ENCODE measurements at regions not wholly inside any gene's neighbourhood (a gene's known extent, or its start where the extent isn't known, plus 50 kb on each side); places are given as distances from the start of the nearest gene placed in this dataset.

DNA sequence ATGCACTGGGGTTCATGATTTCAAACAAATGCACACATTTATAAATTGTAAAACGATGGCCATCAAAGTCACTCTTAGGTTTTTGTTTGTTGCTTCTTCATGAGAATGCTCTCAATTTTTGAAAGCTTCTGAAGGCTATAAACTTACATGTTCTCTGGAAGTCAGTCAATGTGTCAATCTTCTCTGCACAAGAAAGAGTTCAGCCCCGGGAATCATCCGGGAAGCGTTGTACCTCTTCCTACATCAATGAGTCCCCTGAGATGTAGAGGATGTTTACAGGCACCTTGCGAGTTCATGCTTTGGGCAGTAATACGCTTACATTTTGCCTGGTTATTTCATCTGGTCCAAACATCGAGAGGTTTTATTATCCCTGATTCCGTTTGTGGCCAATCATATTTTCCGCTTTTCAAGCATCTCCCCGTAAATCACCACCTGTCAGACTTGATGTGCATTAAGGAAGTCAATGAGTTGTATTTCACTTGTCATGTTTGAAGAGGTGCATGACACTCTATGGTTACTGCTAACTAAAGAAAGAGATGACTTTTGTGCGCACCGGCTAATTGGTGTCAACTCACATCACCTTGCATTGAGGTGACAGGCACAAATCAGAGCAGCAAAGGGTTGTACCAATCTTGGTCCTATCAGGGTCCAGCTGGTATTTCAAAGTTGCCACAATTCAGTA is 750.7 kb downstream of the SORCS3 start:
- Histone ChIP-seq H3K27me3 (no peaks in the 10 kb centered on the region), H3K4me1 (no peaks in the 10 kb centered on the region), H3K36me3 (no peaks in the 10 kb centered on the region), H3K9me3 (no peaks in the 10 kb centered on the region), H3K4me3 (ENCODE audit: low read depth, low read length) (no peak overlapping the region)
- no peak for DNase-seq
- TF ChIP-seq, protein P1, sequence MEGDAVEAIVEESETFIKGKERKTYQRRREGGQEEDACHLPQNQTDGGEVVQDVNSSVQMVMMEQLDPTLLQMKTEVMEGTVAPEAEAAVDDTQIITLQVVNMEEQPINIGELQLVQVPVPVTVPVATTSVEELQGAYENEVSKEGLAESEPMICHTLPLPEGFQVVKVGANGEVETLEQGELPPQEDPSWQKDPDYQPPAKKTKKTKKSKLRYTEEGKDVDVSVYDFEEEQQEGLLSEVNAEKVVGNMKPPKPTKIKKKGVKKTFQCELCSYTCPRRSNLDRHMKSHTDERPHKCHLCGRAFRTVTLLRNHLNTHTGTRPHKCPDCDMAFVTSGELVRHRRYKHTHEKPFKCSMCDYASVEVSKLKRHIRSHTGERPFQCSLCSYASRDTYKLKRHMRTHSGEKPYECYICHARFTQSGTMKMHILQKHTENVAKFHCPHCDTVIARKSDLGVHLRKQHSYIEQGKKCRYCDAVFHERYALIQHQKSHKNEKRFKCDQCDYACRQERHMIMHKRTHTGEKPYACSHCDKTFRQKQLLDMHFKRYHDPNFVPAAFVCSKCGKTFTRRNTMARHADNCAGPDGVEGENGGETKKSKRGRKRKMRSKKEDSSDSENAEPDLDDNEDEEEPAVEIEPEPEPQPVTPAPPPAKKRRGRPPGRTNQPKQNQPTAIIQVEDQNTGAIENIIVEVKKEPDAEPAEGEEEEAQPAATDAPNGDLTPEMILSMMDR (IDR thresholded peaks at IDR 0.05; ENCODE audit: low read depth, low read length): no peak

DNA sequence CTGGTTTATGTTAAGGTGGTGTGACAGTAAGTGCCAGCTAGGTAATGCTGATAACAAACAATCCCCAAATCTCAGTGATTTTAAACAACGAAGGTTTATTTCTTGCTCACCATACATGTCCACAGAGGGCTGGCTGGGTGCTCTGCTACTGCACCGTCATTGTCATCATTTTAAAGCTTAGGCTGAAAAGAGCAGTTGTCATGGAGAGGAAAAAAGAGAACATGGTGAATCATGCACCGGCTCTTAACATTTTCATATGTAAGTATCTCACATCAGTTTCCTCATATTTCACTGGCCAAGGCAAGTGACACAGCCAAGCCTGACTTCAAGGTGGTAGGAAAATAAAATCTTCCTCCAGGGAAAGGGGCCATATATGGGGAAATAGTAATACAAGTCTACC is 746.9 kb downstream of the SORCS3 start:
- no peak for DNase-seq
- Histone ChIP-seq H3K4me1 (no peaks in the 10 kb centered on the region), H3K4me3 (ENCODE audit: low read depth, low read length) (no peak overlapping the region), H3K36me3 (no peaks in the 10 kb centered on the region), H3K27me3 (no peaks in the 10 kb centered on the region), H3K9me3 (no peaks in the 10 kb centered on the region)
- TF ChIP-seq, protein P1 (IDR thresholded peaks at IDR 0.05; ENCODE audit: low read depth, low read length): no peak

DNA sequence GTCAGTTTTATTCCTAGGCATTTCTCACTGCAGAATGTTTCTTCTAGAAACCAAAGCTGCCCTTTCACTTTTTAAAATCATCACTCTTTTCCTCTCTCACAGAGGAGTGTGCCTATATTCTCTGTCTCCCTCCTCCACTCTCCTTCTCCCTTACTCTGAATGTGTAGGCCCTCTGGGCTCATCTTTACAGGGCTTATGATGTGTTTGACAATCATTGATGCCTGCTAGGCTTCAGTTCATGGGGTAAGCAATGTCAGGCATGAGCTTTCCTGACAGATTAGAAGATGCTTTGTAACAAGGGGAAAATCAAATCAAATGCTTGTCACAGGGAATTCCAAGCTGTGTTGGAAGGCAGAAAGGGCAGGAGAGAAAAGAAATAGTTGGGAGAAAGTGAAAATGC is 742.9 kb downstream of the SORCS3 start:
- Histone ChIP-seq H3K9me3 (no peaks in the 10 kb centered on the region), H3K4me1 (no peaks in the 10 kb centered on the region), H3K4me3 (ENCODE audit: low read depth, low read length) (no peak overlapping the region), H3K36me3 (no peaks in the 10 kb centered on the region), H3K27me3 (no peaks in the 10 kb centered on the region)
- DNase-seq: no peak
- TF ChIP-seq, protein P1 (IDR thresholded peaks at IDR 0.05; ENCODE audit: low read depth, low read length): no peak

DNA sequence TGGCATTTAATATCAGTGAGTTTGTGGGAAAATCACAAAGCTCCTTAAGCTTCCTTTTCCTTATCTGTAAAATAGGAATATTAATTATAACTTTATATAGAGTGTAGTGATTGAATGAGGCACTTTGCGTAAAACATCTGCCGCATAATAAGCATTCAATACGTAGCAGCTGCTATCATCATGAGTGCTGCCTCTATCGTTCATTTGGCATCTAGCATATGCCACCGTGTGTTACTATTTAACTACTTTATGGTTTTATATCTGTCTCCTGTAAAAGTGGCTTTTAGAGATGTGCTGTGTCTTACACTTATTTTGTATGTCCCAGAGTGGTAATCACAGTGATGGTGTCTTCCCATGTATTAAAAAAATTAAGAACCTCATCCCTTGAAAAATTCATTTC is 729.6 kb downstream of the SORCS3 start:
- Histone ChIP-seq H3K9me3 (no peaks in the 10 kb centered on the region), H3K4me1 (no peaks in the 10 kb centered on the region), H3K36me3 (no peaks in the 10 kb centered on the region), H3K4me3 (ENCODE audit: low read depth, low read length) (no peak overlapping the region), H3K27me3 (no peaks in the 10 kb centered on the region)
- TF ChIP-seq, protein P1 (IDR thresholded peaks at IDR 0.05; ENCODE audit: low read depth, low read length): no peak
- DNase-seq: no peak

DNA sequence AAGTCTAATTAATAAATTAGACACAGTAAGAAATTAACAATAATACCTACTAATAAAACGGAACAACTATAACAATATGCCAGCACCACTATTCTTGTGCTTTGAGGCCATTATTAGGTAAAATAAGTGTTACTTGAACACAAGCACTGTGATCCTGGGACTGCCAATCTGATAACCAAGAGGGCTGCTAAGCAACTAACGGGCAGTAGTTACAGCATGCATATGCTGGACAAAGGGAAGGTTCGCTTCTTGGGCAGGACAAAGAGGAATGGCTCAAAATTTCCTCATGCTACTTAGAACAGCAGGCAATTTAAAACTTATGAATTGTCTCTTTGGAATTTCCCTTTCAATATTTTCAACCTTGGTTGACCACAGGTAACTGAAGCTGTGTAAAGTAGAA is 718.6 kb downstream of the SORCS3 start:
- no peak overlapping the region for H3K4me3 ChIP-seq (ENCODE audit: low read depth, low read length)
- H3K36me3 ChIP-seq: no peaks in the 10 kb centered on the region
- TF ChIP-seq, protein P1 (IDR thresholded peaks at IDR 0.05; ENCODE audit: low read depth, low read length): no peak
- no peaks in the 10 kb centered on the region for H3K9me3 ChIP-seq
- H3K4me1 ChIP-seq: no peaks in the 10 kb centered on the region
- no peak for DNase-seq
- no peaks in the 10 kb centered on the region for H3K27me3 ChIP-seq

DNA sequence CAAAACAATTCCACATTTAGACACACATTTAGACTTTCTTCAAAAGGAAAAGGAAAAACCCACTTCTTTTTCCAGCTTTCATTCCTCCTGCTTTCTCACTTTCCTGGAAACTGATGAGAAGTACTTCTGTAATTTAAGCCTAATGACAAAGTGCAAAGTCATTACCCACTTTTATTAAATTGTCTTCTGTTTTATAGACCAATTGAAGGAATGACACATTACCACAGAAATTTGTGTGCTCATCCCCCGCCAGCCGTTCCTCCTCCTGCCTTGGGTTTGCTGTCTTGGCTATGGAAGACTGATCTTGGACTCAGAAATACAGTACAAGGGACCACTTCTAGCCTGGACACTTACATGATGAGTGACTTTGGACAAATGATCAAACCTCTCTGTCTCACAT is 717.8 kb downstream of the SORCS3 start:
- Histone ChIP-seq H3K4me1 (no peaks in the 10 kb centered on the region), H3K9me3 (no peaks in the 10 kb centered on the region), H3K27me3 (no peaks in the 10 kb centered on the region), H3K36me3 (no peaks in the 10 kb centered on the region), H3K4me3 (ENCODE audit: low read depth, low read length) (no peak overlapping the region)
- no peak for DNase-seq
- TF ChIP-seq, protein P1 (IDR thresholded peaks at IDR 0.05; ENCODE audit: low read depth, low read length): no peak

Data from BE2C (cell line).